ENCODE measurements at regions not wholly inside any gene's neighbourhood (a gene's known extent, or its start where the extent isn't known, plus 50 kb on each side); places are given as distances from the start of the nearest gene placed in this dataset.

DNA sequence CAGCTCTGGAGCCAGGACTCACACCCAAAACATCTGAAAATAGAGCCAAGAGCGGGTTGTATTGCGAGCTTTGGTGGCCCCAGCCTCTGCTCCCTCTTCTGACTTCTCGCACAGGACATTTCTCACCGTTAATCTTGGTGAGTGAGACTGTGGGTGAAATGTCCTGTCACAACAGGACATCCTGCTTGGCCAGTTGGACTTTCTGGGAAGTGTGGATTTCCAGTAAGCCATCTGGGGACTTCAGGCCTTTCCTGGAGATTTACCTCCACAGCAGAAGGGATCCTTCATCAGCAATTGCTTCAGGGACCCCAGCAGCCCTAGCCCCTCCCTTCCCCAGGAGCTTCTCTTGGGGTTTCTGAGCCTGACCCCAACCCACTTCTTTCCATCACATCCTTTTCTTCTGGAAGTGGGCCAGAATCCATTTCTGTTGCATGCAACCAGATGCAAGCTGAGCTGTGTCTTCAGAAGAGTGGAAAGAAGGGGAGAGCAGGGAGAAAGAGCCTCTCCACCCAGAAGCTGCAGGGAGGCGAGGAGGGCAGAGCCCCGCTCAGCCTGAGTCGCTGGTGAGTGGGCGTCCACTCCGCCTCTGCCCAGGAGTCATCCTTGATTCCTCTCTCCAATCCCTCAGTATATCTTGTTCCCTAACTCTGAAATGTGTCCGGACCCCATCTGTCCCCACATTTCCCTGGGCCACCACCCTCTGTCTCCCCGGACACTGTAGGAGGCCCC, 50.3 kb upstream of the GADD45G start:
- no peak for DNase-seq

DNA sequence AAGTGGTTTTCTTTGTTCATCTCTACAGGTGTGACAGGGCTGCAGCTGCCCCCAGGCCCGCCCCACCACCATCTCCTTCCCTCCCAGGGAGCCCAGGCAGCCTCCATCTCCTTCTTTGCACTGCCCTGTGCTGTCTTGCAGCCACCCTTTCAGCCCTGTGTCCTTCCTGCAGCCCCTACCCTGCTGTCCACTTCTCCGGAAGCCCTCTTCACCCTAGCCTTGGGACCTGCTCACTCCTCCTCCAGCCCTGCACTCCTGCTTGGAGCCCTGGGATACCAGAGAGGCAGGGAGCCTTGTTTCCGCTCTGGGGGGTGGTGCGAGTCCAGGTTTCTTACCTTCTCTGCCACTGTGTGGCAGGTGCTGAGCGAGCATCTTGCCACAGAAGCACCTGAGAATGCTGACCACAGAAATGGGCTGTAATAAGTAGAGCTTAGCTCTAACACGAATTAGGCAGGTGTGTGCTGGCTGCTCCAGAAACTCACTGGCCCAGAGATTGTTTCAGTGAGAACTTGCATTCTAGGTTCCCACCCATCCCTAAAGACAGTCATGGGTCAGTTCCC, 51.3 kb upstream of the GADD45G start:
- no peak for DNase-seq

DNA sequence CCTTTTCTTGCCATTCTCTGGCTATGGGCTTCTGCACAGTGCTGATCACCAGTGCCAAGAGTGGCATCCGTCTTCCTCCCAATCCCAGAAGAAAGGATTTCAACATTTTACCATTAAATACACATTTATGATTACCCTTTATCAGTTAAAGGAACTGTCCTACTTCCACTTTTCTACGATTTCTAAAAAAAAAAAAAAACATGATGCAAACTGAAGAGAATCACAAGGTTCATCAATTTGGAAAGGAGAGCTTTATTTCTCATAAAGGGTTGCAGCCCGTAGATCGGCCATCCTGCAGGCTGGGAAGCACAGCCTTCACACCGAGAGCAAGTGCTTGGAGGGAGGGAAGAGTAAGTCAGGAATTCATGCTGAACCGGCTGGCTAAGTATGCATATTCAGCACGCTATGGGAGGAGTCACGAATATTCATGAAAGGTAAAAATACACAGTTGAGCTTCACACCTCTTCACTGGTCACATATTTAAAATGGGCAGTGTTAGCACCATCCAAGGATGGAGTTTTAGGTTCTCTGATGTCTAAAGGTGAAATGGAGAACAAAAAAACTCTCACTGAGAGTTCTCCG, 52.5 kb upstream of the SEMA4D start:
- no peak for DNase-seq

DNA sequence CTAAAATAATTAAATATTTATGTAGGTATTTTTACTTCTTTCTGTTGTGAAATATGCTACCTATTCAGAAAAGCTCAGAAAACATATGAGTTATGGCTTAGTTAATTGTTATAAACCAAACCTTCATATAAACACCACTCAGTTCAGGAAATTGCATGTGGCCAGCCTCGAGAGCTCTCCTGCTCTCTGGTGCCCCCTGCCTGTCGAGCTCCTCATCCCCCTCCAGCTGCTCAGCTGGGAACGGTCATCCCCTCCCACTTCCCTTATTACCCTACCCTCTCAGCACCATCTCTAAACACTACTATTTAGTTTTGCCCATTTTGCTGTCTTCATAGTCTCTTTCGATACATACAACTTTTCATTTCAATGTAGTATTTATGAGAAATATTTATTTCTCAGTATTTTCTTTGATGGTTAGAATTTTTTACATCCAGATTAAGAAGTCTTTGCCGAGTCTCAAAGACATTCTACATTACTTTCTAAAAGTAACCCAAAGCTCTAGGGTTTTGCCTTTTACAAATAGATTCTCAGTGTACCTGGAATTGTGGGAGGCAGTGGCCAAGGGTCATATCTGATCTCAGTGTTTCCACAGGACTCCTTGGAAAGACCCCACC, 51.2 kb upstream of the SEMA4D start:
- DNase-seq = peak; percentile 59 to 87 (median 76)

DNA sequence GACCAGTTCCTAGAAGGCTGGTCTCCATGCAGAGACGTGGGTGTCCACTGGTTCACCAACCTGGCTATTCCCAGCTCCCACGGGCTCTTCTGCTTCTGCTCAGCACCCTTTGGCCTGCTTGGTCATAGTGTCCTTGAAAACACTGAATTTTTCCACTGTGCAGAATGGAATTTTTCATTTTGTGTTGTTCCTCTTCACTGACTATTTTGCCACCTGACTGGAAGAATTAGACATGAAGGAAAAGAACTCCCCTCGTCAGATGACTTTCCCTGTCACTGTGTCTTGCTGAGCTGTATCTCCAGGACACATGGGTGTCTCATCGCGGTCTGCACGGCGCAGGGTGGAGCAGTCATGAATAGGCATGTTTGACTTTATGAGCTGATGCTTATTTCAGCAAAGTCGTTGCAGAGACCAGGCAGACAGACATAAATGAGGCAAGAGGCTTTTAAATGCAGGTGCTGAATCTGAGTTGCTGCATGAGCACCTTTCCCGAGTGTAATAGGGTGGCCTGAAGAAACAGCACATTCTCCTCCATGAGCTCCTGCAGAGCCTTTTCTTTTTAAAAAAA, 50.2 kb upstream of the SEMA4D start:
- DNase-seq = no peak

Data from stimulated activated naive CD4-positive, alpha-beta T cell (primary cell).